HG02642 (cell line): ENCODE measurements at regions not wholly inside any gene's neighbourhood (a gene's known extent, or its start where the extent isn't known, plus 50 kb on each side); places are given as distances from the start of the nearest gene placed in this dataset.
"Not testable (repeated sequence)": the region's sequence is repeated elsewhere in the genome, so short reads cannot be mapped to it uniquely, and the experiment has no call there.

Experiments used
- ATAC-seq: cut with Tn5 transposase; IDR thresholded peaks from one replicate; pipeline ENCODE4 v1.9.1; 2021; ENCODE audit warnings: mild to moderate bottlenecking; ENCODE audit not compliant: unreplicated experiment, poor library complexity

- ATAC-seq = no peak
Observed at GRCh38 chrX:138254001-138254400, 457.5 kb downstream of the FGF13 start.

GRCh38 chrX:138255373-138255772 lies 456.1 kb downstream of the FGF13 start:
- no peak for ATAC-seq

GRCh38 chrX:138264095-138264494 lies 447.4 kb downstream of the FGF13 start:
- ATAC-seq = not testable (repeated sequence)

- no peak for ATAC-seq
Observed at GRCh38 chrX:138270931-138271330, 440.6 kb downstream of the FGF13 start.

- ATAC-seq = not testable (repeated sequence)
Observed at GRCh38 chrX:138282598-138283150, 428.8 kb downstream of the FGF13 start.

- no peak for ATAC-seq
Observed at GRCh38 chrX:138287205-138287877, 424.2 kb downstream of the FGF13 start.

GRCh38 chrX:138294951-138295350 lies 416.6 kb downstream of the FGF13 start:
- no peak for ATAC-seq

- no peak for ATAC-seq
Observed at GRCh38 chrX:138298268-138298667, 413.2 kb downstream of the FGF13 start.

- no peak for ATAC-seq
Observed at GRCh38 chrX:138345801-138346200, 365.7 kb downstream of the FGF13 start.

GRCh38 chrX:138349351-138349750 lies 362.2 kb downstream of the FGF13 start:
- ATAC-seq = no peak

- ATAC-seq = no peak
Observed at GRCh38 chrX:138378876-138379275, 332.6 kb downstream of the FGF13 start.

- ATAC-seq = no peak
Observed at GRCh38 chrX:138408101-138408500, 303.4 kb downstream of the FGF13 start.

- ATAC-seq = no peak
Observed at GRCh38 chrX:138411048-138411447, 300.5 kb downstream of the FGF13 start.
